ENCODE measurements at regions not wholly inside any gene's neighbourhood (a gene's known extent, or its start where the extent isn't known, plus 50 kb on each side); places are given as distances from the start of the nearest gene placed in this dataset.
"Not testable (repeated sequence)": the region's sequence is repeated elsewhere in the genome, so short reads cannot be mapped to it uniquely, and the experiment has no call there.

- not testable (repeated sequence) for DNase-seq (ENCODE audit: low read depth in 2 of 2)
Observed at GRCh38 chr3:10736444-10736843, 79.6 kb upstream of the SLC6A11 start.

GRCh38 chr3:10737785-10738184 is 78.2 kb upstream of the SLC6A11 start:
- no peak for DNase-seq (ENCODE audit: low read depth in 2 of 2)

GRCh38 chr3:10738688-10739372 is 77.2 kb upstream of the SLC6A11 start:
- peak; percentile 71 to 72 for DNase-seq (ENCODE audit: low read depth in 2 of 2)

GRCh38 chr3:10740954-10741353 is 75.1 kb upstream of the SLC6A11 start:
- no peak for DNase-seq (ENCODE audit: low read depth in 2 of 2)

- DNase-seq (ENCODE audit: low read depth in 2 of 2), result no peak
Observed at GRCh38 chr3:10741891-10742671, 73.9 kb upstream of the SLC6A11 start.

GRCh38 chr3:10743366-10744097 is 72.5 kb upstream of the SLC6A11 start:
- DNase-seq (ENCODE audit: low read depth in 2 of 2), result no peak

- DNase-seq (ENCODE audit: low read depth in 2 of 2), result peak in 1 of 2 donors; percentile 8
Observed at GRCh38 chr3:10744098-10744465, 71.9 kb upstream of the SLC6A11 start.

GRCh38 chr3:10745392-10745791 is 70.6 kb upstream of the SLC6A11 start:
- DNase-seq (ENCODE audit: low read depth in 2 of 2), result no peak

GRCh38 chr3:10746001-10746400 is 70.0 kb upstream of the SLC6A11 start:
- no peak for DNase-seq (ENCODE audit: low read depth in 2 of 2)

GRCh38 chr3:10746684-10747083 is 69.3 kb upstream of the SLC6A11 start:
- no peak for DNase-seq (ENCODE audit: low read depth in 2 of 2)

GRCh38 chr3:10747341-10747740 is 68.7 kb upstream of the SLC6A11 start:
- no peak for DNase-seq (ENCODE audit: low read depth in 2 of 2)

GRCh38 chr3:10748040-10748439 is 68.0 kb upstream of the SLC6A11 start:
- DNase-seq (ENCODE audit: low read depth in 2 of 2), result no peak

GRCh38 chr3:10753964-10754363 is 62.1 kb upstream of the SLC6A11 start:
- DNase-seq (ENCODE audit: low read depth in 2 of 2), result peak; percentile 56 to 59

- DNase-seq (ENCODE audit: low read depth in 2 of 2), result no peak
Observed at GRCh38 chr3:10756546-10756945, 59.5 kb upstream of the SLC6A11 start.

- DNase-seq (ENCODE audit: low read depth in 2 of 2), result peak; percentile 9 to 35
Observed at GRCh38 chr3:10757021-10757820, 58.8 kb upstream of the SLC6A11 start.

GRCh38 chr3:10757821-10758130 is 58.3 kb upstream of the SLC6A11 start:
- no peak for DNase-seq (ENCODE audit: low read depth in 2 of 2)

- peak; percentile 74 to 84 for DNase-seq (ENCODE audit: low read depth in 2 of 2)
Observed at GRCh38 chr3:10758304-10759037, 57.6 kb upstream of the SLC6A11 start.

- no peak for DNase-seq (ENCODE audit: low read depth in 2 of 2)
Observed at GRCh38 chr3:10759495-10759894, 56.5 kb upstream of the SLC6A11 start.

GRCh38 chr3:10760199-10760598 is 55.8 kb upstream of the SLC6A11 start:
- DNase-seq (ENCODE audit: low read depth in 2 of 2), result no peak

- DNase-seq (ENCODE audit: low read depth in 2 of 2), result no peak
Observed at GRCh38 chr3:10761583-10761982, 54.4 kb upstream of the SLC6A11 start.

GRCh38 chr3:10762116-10762515 is 53.9 kb upstream of the SLC6A11 start:
- DNase-seq (ENCODE audit: low read depth in 2 of 2), result no peak

Data from lung microvascular endothelial cell (primary cell).